Neural progenitor cell (in vitro differentiated cells): ENCODE measurements at regions not wholly inside any gene's neighbourhood (a gene's known extent, or its start where the extent isn't known, plus 50 kb on each side); places are given as distances from the start of the nearest gene placed in this dataset.

Experiments
- DNase-seq: peaks from one replicate; pipeline ENCODE4 v3.0.0-alpha.2; 2016; ENCODE audit warnings: low spot score
- H2AFZ ChIP-seq: fragments of 200-600 bp; sonication (generic); replicated peaks from 2 replicates; pipeline ENCODE4 v1.6.1; 2016; ENCODE audit warnings: antibody characterized with exemption
- H3F3A ChIP-seq: fragments of 200-600 bp; sonication (generic); 2 replicates; pipeline ENCODE4 v1.6.1; 2016; ENCODE audit warnings: antibody characterized with exemption, low read depth
- H3K27ac ChIP-seq: fragments of 200-600 bp; sonication (generic); 2 replicates; pipeline ENCODE4 v1.5.1; 2016; ENCODE audit warnings: mild to moderate bottlenecking
- H3K27me3 ChIP-seq: fragments of 200-600 bp; sonication (generic); 2 replicates; pipeline ENCODE4 v1.6.1; 2016; ENCODE audit warnings: mild to moderate bottlenecking, moderate library complexity
- H3K36me3 ChIP-seq: fragments of 200-600 bp; sonication (generic); 2 replicates; pipeline ENCODE4 v1.5.1; 2016
- H3K4me1 ChIP-seq: fragments of 200-600 bp; sonication (generic); 2 replicates; pipeline ENCODE4 v1.6.1; 2016; ENCODE audit warnings: mixed run types
- H3K4me2 ChIP-seq: fragments of 200-600 bp; sonication (generic); 2 replicates; pipeline ENCODE4 v1.6.1; 2016
- H3K4me3 ChIP-seq: fragments of 200-600 bp; sonication (generic); 2 replicates; pipeline ENCODE4 v1.5.1; 2016
- H3K79me2 ChIP-seq: fragments of 200-600 bp; sonication (generic); 2 replicates; pipeline ENCODE4 v1.6.1; 2016; ENCODE audit warnings: low read depth
- H3K9ac ChIP-seq: fragments of 200-600 bp; sonication (generic); 2 replicates; pipeline ENCODE4 v1.6.1; 2016
- H3K9me3 ChIP-seq: fragments of 200-600 bp; sonication (generic); 2 replicates; pipeline ENCODE4 v1.5.1; 2016; ENCODE audit warnings: low read depth
- H4K20me1 ChIP-seq: fragments of 200-600 bp; sonication (generic); 2 replicates; pipeline ENCODE4 v1.6.1; 2016; ENCODE audit warnings: low read depth
- H3K27ac Mint-ChIP-seq: 3 replicates; pipeline ENCODE4 v1.8.0; 2021; ENCODE audit warnings: mixed read lengths
- H3K27me3 Mint-ChIP-seq: 2 replicates; pipeline ENCODE4 v1.8.0; 2022; ENCODE audit warnings: low read depth, mild to moderate bottlenecking, inconsistent platforms, moderate library complexity, mixed read lengths; ENCODE audit not compliant: insufficient read depth
- H3K36me3 Mint-ChIP-seq: 3 replicates; pipeline ENCODE4 v1.8.0; 2021; ENCODE audit warnings: mixed read lengths
- H3K4me1 Mint-ChIP-seq: 3 replicates; pipeline ENCODE4 v1.8.0; 2021; ENCODE audit warnings: mixed read lengths
- H3K4me3 Mint-ChIP-seq: 3 replicates; pipeline ENCODE4 v1.8.0; 2021; ENCODE audit warnings: mild to moderate bottlenecking, moderate library complexity, mixed read lengths
- H3K9me3 Mint-ChIP-seq: 3 replicates; pipeline ENCODE4 v1.8.0; 2020; ENCODE audit warnings: mixed read lengths
- CTCF ChIP-seq: fragments of 200-600 bp; sonication (generic); IDR thresholded peaks from 2 replicates; pipeline ENCODE4 v1.5.1; 2017; ENCODE audit warnings: antibody characterized with exemption, mild to moderate bottlenecking
- EZH2 ChIP-seq: fragments of 200-600 bp; sonication (generic); IDR thresholded peaks from 2 replicates; pipeline ENCODE4 v1.6.1; 2017; ENCODE audit warnings: antibody characterized with exemption, mild to moderate bottlenecking, moderate library complexity
- EZH2phosphoT487 ChIP-seq: fragments of 200-600 bp; sonication (generic); IDR thresholded peaks from 2 replicates; pipeline ENCODE4 v1.6.1; 2017; ENCODE audit warnings: antibody characterized with exemption

DNA sequence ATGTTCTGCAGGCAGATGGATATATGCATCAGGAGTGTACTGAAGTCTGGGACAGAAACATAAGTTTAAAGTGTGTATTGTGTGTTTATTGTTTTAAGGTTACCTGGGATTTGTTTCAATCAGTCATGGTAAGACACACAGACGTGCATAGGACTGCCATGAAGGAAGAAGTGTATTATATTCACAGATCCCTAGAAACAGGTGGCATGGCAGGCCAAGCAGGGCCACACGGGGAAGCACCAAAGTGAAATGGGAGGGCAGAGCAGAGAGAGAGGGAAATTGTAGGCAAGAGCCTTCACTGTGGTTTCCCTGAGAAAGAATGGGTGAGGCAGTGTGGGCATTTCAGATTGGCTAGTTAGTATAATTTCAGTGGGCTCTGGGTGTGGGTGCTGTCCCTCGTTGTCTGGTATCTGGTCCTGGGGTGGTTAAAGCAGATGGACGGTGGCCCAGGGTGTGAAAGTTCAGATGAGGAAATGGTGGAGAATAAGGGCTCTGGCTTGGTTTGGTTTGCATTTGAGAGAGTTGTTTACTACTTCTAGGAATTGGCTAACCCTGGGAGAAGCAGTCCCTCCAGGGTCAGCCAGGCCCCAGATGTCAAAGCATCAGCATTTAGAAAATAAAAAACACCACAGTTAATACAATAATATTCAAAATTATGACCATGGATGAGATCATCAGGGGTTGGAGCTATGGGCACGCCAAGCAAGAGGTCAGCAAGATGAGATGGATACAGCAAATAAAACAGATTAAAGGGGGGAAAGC is 160.0 kb downstream of the LRRC30 start:
- Histone ChIP-seq H4K20me1 (no peaks in the 10 kb centered on the region), H3K4me2 (no peak overlapping the region), H2AFZ (no peak overlapping the region), H3F3A (no peaks in the 10 kb centered on the region), H3K9ac (no peak overlapping the region), H3K27ac (no peak overlapping the region), H3K9me3 (no peaks in the 10 kb centered on the region), H3K27me3 (no peaks in the 10 kb centered on the region), H3K4me1 (peaks cover 8% of the 10 kb centered on the region), H3K79me2 (no peaks in the 10 kb centered on the region), H3K4me3 (no peak overlapping the region), H3K36me3 (no peaks in the 10 kb centered on the region)
- peaks cover 25% of the 10 kb centered on the region for H3K4me1 Mint-ChIP-seq
- no peak for DNase-seq
- H3K9me3 Mint-ChIP-seq, result peaks cover 8% of the 10 kb centered on the region
- no peaks in the 10 kb centered on the region for H3K36me3 Mint-ChIP-seq
- no peak overlapping the region for H3K4me3 Mint-ChIP-seq
- no peaks in the 10 kb centered on the region for H3K27me3 Mint-ChIP-seq
- TF ChIP-seq EZH2phosphoT487, result no peak
- no peak for TF ChIP-seq CTCF
- TF ChIP-seq EZH2, result no peak
- H3K27ac Mint-ChIP-seq, result no peak overlapping the region

GRCh38 chr18:7393080-7393479 is 162.2 kb downstream of the LRRC30 start:
- no peak overlapping the region for H3K4me3 Mint-ChIP-seq
- Histone ChIP-seq H4K20me1 (no peaks in the 10 kb centered on the region), H3K4me3 (no peak overlapping the region), H3K36me3 (no peaks in the 10 kb centered on the region), H2AFZ (peak overlapping the region; percentile 22), H3K9ac (no peak overlapping the region), H3K4me2 (no peak overlapping the region), H3K27ac (no peak overlapping the region), H3K79me2 (no peaks in the 10 kb centered on the region), H3K27me3 (no peaks in the 10 kb centered on the region), H3F3A (no peaks in the 10 kb centered on the region), H3K9me3 (no peaks in the 10 kb centered on the region), H3K4me1 (peaks cover 8% of the 10 kb centered on the region)
- no peak for DNase-seq
- H3K27me3 Mint-ChIP-seq, result no peaks in the 10 kb centered on the region
- peaks cover 21% of the 10 kb centered on the region for H3K4me1 Mint-ChIP-seq
- no peak overlapping the region for H3K27ac Mint-ChIP-seq
- H3K9me3 Mint-ChIP-seq, result peaks cover 8% of the 10 kb centered on the region
- TF ChIP-seq EZH2phosphoT487, result no peak
- no peak for TF ChIP-seq CTCF
- TF ChIP-seq EZH2, result no peak
- no peaks in the 10 kb centered on the region for H3K36me3 Mint-ChIP-seq

DNA sequence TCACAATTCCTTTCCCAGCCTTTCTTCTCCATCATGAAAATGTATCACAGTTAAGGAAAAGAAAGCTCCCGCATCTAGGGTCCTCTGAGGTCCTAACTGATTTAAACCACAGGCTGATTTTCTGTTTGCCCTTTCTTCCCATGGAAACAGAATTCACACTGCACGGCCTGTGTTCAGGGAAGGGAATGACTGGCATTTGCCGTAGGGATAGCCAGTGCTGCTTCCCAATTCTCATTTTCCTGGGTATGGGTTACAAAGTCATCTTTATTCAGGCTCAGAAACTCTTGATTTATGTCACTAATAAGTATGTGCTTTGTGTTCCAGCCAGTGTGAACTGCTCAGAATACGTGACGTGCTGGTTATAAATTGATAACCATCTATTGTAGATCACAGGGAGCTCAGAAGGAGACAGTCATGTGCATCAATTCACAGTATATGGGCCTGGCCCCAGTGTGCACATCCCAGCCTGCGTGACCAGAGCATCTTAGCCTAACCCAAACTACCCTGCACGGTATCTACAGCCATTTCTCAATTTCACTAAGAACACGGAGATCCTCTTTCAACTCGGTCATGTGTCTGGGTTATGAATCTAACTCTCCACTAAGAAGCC is 163.3 kb downstream of the LRRC30 start:
- no peaks in the 10 kb centered on the region for H3K27me3 Mint-ChIP-seq
- no peak for DNase-seq

More for the DNA sequence above, 163.3 kb downstream of the LRRC30 start:
- H3K4me1 Mint-ChIP-seq, result peaks cover 10% of the 10 kb centered on the region
- Histone ChIP-seq H3K4me1 (peaks cover under 1% of the 10 kb centered on the region), H3K27ac (no peak overlapping the region), H3K9me3 (no peaks in the 10 kb centered on the region), H3K27me3 (no peaks in the 10 kb centered on the region), H3K4me3 (no peak overlapping the region), H4K20me1 (no peaks in the 10 kb centered on the region), H3K79me2 (no peaks in the 10 kb centered on the region), H2AFZ (no peak overlapping the region), H3K4me2 (no peak overlapping the region), H3K9ac (no peak overlapping the region), H3K36me3 (no peaks in the 10 kb centered on the region), H3F3A (no peaks in the 10 kb centered on the region)
- H3K4me3 Mint-ChIP-seq, result no peak overlapping the region
- TF ChIP-seq EZH2phosphoT487, result no peak
- no peak for TF ChIP-seq CTCF
- no peak for TF ChIP-seq EZH2
- H3K36me3 Mint-ChIP-seq, result no peaks in the 10 kb centered on the region
- peaks cover 8% of the 10 kb centered on the region for H3K9me3 Mint-ChIP-seq
- no peak overlapping the region for H3K27ac Mint-ChIP-seq
